ENCODE measurements at regions not wholly inside any gene's neighbourhood (a gene's known extent, or its start where the extent isn't known, plus 50 kb on each side); places are given as distances from the start of the nearest gene placed in this dataset.
"Not testable (repeated sequence)": the region's sequence is repeated elsewhere in the genome, so short reads cannot be mapped to it uniquely, and the experiment has no call there.

DNA sequence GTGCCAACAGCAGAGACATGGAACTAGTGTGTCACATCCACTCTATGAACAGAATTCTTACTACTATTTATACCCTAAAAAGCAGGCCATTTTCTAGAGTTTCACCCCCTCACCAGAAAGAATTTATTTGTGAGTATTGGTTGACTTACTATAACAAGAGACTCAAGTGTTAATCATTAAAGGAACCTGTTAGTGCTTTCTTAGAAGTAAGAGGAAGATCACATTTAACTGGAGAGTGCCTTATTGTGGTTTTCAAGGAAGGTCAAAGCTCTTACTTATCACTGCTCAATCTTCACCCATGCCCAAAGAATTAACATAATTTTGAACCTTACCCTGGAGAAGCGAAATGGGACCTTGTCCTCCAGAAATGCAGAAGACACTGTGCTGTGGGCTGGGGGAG is 169.3 kb upstream of the PRSS1 start:
- 82 to 84% methylated on average over 1 of the region's 1 CpG for WGBS, 2 donors
- DNase-seq (no peak), ATAC-seq (ENCODE audit: low FRiP score in 2 of 2) (no peak)
- no peak overlapping the region for H3K4me3 ChIP-seq
- no peaks in the 10 kb centered on the region for H3K9me3 ChIP-seq
- no peaks in the 10 kb centered on the region for H3K4me1 ChIP-seq
- no peaks in the 10 kb centered on the region for H3K36me3 ChIP-seq
- H3K27ac ChIP-seq, result no peak overlapping the region
- no peaks in the 10 kb centered on the region for H3K27me3 ChIP-seq
- TF ChIP-seq, protein P1, sequence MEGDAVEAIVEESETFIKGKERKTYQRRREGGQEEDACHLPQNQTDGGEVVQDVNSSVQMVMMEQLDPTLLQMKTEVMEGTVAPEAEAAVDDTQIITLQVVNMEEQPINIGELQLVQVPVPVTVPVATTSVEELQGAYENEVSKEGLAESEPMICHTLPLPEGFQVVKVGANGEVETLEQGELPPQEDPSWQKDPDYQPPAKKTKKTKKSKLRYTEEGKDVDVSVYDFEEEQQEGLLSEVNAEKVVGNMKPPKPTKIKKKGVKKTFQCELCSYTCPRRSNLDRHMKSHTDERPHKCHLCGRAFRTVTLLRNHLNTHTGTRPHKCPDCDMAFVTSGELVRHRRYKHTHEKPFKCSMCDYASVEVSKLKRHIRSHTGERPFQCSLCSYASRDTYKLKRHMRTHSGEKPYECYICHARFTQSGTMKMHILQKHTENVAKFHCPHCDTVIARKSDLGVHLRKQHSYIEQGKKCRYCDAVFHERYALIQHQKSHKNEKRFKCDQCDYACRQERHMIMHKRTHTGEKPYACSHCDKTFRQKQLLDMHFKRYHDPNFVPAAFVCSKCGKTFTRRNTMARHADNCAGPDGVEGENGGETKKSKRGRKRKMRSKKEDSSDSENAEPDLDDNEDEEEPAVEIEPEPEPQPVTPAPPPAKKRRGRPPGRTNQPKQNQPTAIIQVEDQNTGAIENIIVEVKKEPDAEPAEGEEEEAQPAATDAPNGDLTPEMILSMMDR (IDR thresholded peaks at IDR 0.05), result no peak
- TF ChIP-seq POLR2A (IDR thresholded peaks at IDR 0.05) (no peak), EP300 (IDR thresholded peaks at IDR 0.05) (no peak), POLR2AphosphoS5 (IDR thresholded peaks at IDR 0.05) (no peak)

DNA sequence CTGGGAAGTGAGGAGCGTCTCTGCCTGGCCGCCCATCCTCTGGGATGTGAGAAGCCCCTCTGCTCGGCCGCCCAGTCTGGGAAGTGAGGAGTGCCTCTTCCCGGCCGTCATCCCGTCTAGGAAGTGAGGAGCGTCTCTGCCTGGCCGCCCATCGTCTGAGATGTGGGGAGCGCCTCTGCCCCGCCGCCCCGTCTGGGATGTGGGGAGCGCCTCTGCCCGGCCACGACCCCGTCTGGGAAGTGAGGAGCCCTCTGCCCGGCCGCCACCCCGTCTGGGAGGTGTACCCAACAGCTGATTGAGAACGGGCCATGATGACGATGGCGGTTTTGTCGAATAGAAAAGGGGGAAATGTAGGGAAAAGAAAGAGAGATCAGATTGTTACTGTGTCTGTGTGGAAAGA is 173.9 kb upstream of the PRSS1 start:
- ATAC-seq (ENCODE audit: low FRiP score in 2 of 2); H3K9me3 ChIP-seq; H3K27me3 ChIP-seq; H3K27ac ChIP-seq; H3K4me1 ChIP-seq; H3K36me3 ChIP-seq; H3K4me3 ChIP-seq: not testable (repeated sequence)
- WGBS, 2 donors, result 89 to 91% methylated on average over 14 to 25 of the region's 25 CpGs
- peak in 1 of 2 donors; percentile 65 for DNase-seq

DNA sequence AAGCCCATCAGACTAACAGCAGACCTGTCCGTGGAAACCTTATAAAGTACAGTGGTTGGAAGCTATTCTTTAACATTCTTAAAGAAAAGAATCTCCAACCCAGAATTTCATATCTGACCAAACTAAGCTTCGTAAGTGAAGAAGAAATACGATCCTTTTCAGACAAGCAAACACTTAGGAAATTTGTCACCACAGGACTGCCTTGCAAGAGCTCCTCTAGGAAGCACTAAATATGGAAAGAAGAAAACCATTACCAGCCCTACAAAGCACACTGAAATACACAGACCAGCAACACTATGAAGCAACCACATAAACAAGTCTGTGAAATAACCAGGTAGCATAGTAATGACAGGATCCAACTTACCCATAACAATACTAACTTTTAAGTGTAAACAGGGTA is 177.7 kb upstream of the PRSS1 start:
- Histone ChIP-seq H3K4me3 (no peak overlapping the region), H3K36me3 (no peaks in the 10 kb centered on the region), H3K27me3 (no peaks in the 10 kb centered on the region), H3K27ac (no peak overlapping the region), H3K9me3 (no peaks in the 10 kb centered on the region), H3K4me1 (no peaks in the 10 kb centered on the region)
- no peak for DNase-seq
- 74 to 79% methylated on average over 3 of the region's 3 CpGs for WGBS, 2 donors
- ATAC-seq (ENCODE audit: low FRiP score in 2 of 2), result no peak
- no peak for TF ChIP-seq POLR2A (IDR thresholded peaks at IDR 0.05)
- no peak for TF ChIP-seq POLR2AphosphoS5 (IDR thresholded peaks at IDR 0.05)
- TF ChIP-seq, protein P1 (IDR thresholded peaks at IDR 0.05), result no peak
- TF ChIP-seq EP300 (IDR thresholded peaks at IDR 0.05), result no peak

DNA sequence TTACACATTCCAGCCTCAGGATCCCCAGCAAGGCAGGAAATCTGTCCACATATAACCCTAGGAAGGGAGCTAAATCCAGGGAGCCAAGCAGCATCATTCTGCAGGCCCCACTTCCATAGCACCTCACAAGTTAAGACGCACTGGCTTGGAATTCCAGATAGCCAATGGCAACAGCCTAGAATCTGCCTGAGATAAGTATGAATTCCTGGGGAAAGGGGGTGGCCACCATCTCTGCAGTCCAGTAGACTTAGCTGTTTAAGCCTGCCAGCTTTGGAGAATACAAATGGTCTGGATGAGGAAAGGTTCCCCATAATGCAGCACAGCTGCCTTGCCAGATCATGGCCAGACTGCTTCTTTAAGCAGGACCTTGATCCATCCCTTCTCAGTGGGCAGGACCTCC is 179.4 kb upstream of the PRSS1 start:
- Histone ChIP-seq H3K27me3 (no peaks in the 10 kb centered on the region), H3K27ac (no peak overlapping the region), H3K4me3 (no peak overlapping the region), H3K36me3 (no peaks in the 10 kb centered on the region), H3K9me3 (no peaks in the 10 kb centered on the region), H3K4me1 (no peaks in the 10 kb centered on the region)
- DNase-seq (no peak), ATAC-seq (ENCODE audit: low FRiP score in 2 of 2) (no peak)
- no peak for TF ChIP-seq POLR2A (IDR thresholded peaks at IDR 0.05)
- TF ChIP-seq, protein P1 (IDR thresholded peaks at IDR 0.05), result no peak
- no peak for TF ChIP-seq EP300 (IDR thresholded peaks at IDR 0.05)
- no peak for TF ChIP-seq POLR2AphosphoS5 (IDR thresholded peaks at IDR 0.05)
- 93% methylated on average over 1 of the region's 1 CpG; no CpG with 5 or more reads in 1 of the 2 donors for WGBS, 2 donors

DNA sequence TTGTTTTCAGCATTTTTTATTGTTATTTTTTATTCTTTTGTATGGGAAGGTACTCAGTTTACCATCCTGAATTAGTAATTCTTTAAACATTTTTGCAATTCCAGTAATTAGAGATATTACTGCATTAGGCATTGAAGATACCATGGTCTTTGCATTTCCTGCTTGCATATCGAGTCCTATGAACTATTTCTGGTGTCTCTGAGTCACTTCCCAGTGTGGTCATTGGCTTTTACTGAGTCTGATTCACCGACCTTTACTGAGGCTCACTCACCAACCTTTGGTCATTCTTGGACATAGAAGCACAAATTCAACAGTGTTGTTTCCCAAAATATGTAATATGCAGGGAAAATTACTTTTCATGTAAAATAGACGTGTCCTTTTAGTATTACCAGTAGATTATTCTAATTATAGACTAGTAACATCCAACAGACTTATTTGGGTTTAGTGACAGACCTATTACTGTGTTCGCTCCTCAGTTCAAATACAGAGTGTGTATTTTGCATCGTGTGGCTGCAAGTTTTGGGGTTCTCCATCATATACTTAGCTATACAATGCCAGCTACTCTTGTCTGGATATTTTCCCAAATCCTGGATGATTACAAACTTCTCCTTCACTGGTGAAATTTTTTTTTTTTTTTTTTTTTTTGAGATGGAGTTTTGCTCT is 180.7 kb upstream of the PRSS1 start:
- H3K27ac ChIP-seq, result no peak overlapping the region
- H3K4me1 ChIP-seq, result no peaks in the 10 kb centered on the region
- ATAC-seq (ENCODE audit: low FRiP score in 2 of 2), result no peak
- no peak for TF ChIP-seq POLR2A (IDR thresholded peaks at IDR 0.05)
- no peaks in the 10 kb centered on the region for H3K9me3 ChIP-seq
- H3K36me3 ChIP-seq, result no peaks in the 10 kb centered on the region
- 59 to 63% methylated on average over 5 of the region's 5 CpGs for WGBS, 2 donors
- H3K4me3 ChIP-seq, result no peak overlapping the region
- no peak for DNase-seq
- H3K27me3 ChIP-seq, result no peaks in the 10 kb centered on the region

Data from upper lobe of left lung (tissue), 6 donors.